ENCODE measurements at regions not wholly inside any gene's neighbourhood (a gene's known extent, or its start where the extent isn't known, plus 50 kb on each side); places are given as distances from the start of the nearest gene placed in this dataset.

GRCh38 chr14:43697003-43697402 is 810.1 kb downstream of the FSCB start:
- no peak for TF ChIP-seq CTCF (IDR thresholded peaks at IDR 0.05)
- FAIRE-seq (no peak), ATAC-seq (no peak), DNase-seq (no peak)
- Histone ChIP-seq H3K27me3 (no peaks in the 10 kb centered on the region), H3K9me3 (no peaks in the 10 kb centered on the region), H3K4me3 (no peak overlapping the region), H3K27ac (no peak overlapping the region), H3K4me1 (no peaks in the 10 kb centered on the region), H3K36me3 (no peaks in the 10 kb centered on the region)
- 68 to 72% methylated on average over 1 of the region's 1 CpG for WGBS, 2 donors
- intact Hi-C loops (cut with DNase I), result no loop called here

GRCh38 chr14:43692706-43693105 is 814.4 kb downstream of the FSCB start:
- DNase-seq, result no peak
- no peak overlapping the region for H3K4me3 ChIP-seq
- WGBS, 2 donors, result 47 to 49% methylated on average over 1 of the region's 1 CpG
- ATAC-seq, result no peak
- H3K27me3 ChIP-seq, result no peaks in the 10 kb centered on the region
- H3K9me3 ChIP-seq, result peaks cover 0 to 4% (median 0%) of the 10 kb centered on the region in 4 donors
- no peak for TF ChIP-seq CTCF (IDR thresholded peaks at IDR 0.05)
- no peaks in the 10 kb centered on the region for H3K4me1 ChIP-seq
- intact Hi-C loops (cut with DNase I), result no loop called here
- no peak overlapping the region for H3K27ac ChIP-seq
- H3K36me3 ChIP-seq, result no peaks in the 10 kb centered on the region
- FAIRE-seq, result no peak

GRCh38 chr14:43687921-43688320 is 819.2 kb downstream of the FSCB start:
- Histone ChIP-seq H3K4me1 (no peaks in the 10 kb centered on the region), H3K27me3 (no peaks in the 10 kb centered on the region), H3K27ac (no peak overlapping the region), H3K9me3 (peaks cover 0 to 4% (median 0%) of the 10 kb centered on the region in 4 donors), H3K4me3 (no peak overlapping the region), H3K36me3 (no peaks in the 10 kb centered on the region)
- no peak for FAIRE-seq
- 43 to 55% methylated on average over 3 of the region's 3 CpGs for WGBS, 2 donors
- intact Hi-C loops (cut with DNase I), result no loop called here
- no peak for DNase-seq
- no peak for TF ChIP-seq CTCF (IDR thresholded peaks at IDR 0.05)
- ATAC-seq, result no peak

GRCh38 chr14:43677581-43677980 is 829.5 kb downstream of the FSCB start:
- no peaks in the 10 kb centered on the region for H3K27me3 ChIP-seq
- no peak overlapping the region for H3K27ac ChIP-seq
- intact Hi-C loops (cut with DNase I), result no loop called here
- no peaks in the 10 kb centered on the region for H3K4me1 ChIP-seq
- ATAC-seq (no peak), DNase-seq (no peak), FAIRE-seq (no peak)
- WGBS, 2 donors, result 60 to 72% methylated on average over 1 of the region's 1 CpG
- no peaks in the 10 kb centered on the region for H3K9me3 ChIP-seq
- TF ChIP-seq CTCF (IDR thresholded peaks at IDR 0.05), result no peak
- no peak overlapping the region for H3K4me3 ChIP-seq
- H3K36me3 ChIP-seq, result no peaks in the 10 kb centered on the region

GRCh38 chr14:43674273-43674672 is 832.8 kb downstream of the FSCB start:
- Histone ChIP-seq H3K27ac (no peak overlapping the region), H3K27me3 (no peaks in the 10 kb centered on the region), H3K36me3 (no peaks in the 10 kb centered on the region), H3K4me1 (no peaks in the 10 kb centered on the region), H3K4me3 (no peak overlapping the region), H3K9me3 (no peaks in the 10 kb centered on the region)
- TF ChIP-seq CTCF (IDR thresholded peaks at IDR 0.05), result no peak
- FAIRE-seq (no peak), DNase-seq (no peak), ATAC-seq (no peak)
- intact Hi-C loops (cut with DNase I), result no loop called here
- WGBS, 2 donors, result 93 to 96% methylated on average over 2 of the region's 2 CpGs

Data from pancreas (tissue), 10 donors.